BLaER1 (cell line): ENCODE measurements at regions not wholly inside any gene's neighbourhood (a gene's known extent, or its start where the extent isn't known, plus 50 kb on each side); places are given as distances from the start of the nearest gene placed in this dataset.

ENCODE experiments used
- H3K27ac ChIP-seq: shearing (Covaris generic); formaldehyde crosslinking; 2 replicates; pipeline ENCODE4 v1.8.1; 2022
- H3K27me3 ChIP-seq: shearing (Covaris generic); formaldehyde crosslinking; 2 replicates; pipeline ENCODE4 v1.8.1; 2022
- H3K36me3 ChIP-seq: shearing (Covaris generic); formaldehyde crosslinking; 2 replicates; pipeline ENCODE4 v1.8.1; 2022
- H3K4me1 ChIP-seq: shearing (Covaris generic); formaldehyde crosslinking; 2 replicates; pipeline ENCODE4 v1.8.1; 2022
- H3K4me2 ChIP-seq: shearing (Covaris generic); formaldehyde crosslinking; 2 replicates; pipeline ENCODE4 v1.8.1; 2022
- H3K4me3 ChIP-seq: shearing (Covaris generic); formaldehyde crosslinking; 2 replicates; pipeline ENCODE4 v1.8.1; 2022
- H3K9ac ChIP-seq: shearing (Covaris generic); formaldehyde crosslinking; 2 replicates; pipeline ENCODE4 v1.8.1; 2022
- H3K9me3 ChIP-seq: shearing (Covaris generic); formaldehyde crosslinking; 2 replicates; pipeline ENCODE4 v1.8.1; 2022
- H4K20me1 ChIP-seq: shearing (Covaris generic); formaldehyde crosslinking; 2 replicates; pipeline ENCODE4 v1.8.1; 2022
- Cebpa-rat ChIP-seq: shearing (Covaris generic); IDR thresholded peaks from 2 replicates; pipeline ENCODE4 v1.8.1; 2022

GRCh38 chr5:41636605-41637004 is 126.2 kb upstream of the PLCXD3 start:
- H3K36me3 ChIP-seq = no peaks in the 10 kb centered on the region

GRCh38 chr5:41629897-41630296 is 119.5 kb upstream of the PLCXD3 start:
- no peak overlapping the region for H3K4me2 ChIP-seq
- no peak for TF ChIP-seq Cebpa-rat
- no peaks in the 10 kb centered on the region for H3K36me3 ChIP-seq
- no peaks in the 10 kb centered on the region for H3K27me3 ChIP-seq
- no peak overlapping the region for H3K27ac ChIP-seq
- H3K9ac ChIP-seq = no peak overlapping the region
- H3K9me3 ChIP-seq = no peaks in the 10 kb centered on the region
- no peaks in the 10 kb centered on the region for H4K20me1 ChIP-seq
- H3K4me3 ChIP-seq = no peak overlapping the region
- H3K4me1 ChIP-seq = no peaks in the 10 kb centered on the region

More at GRCh38 chr5:41636605-41637004, 126.2 kb upstream of the PLCXD3 start:
- TF ChIP-seq Cebpa-rat = no peak
- Histone ChIP-seq H3K4me1 (peaks cover 7% of the 10 kb centered on the region), H3K27me3 (no peaks in the 10 kb centered on the region), H3K9me3 (no peaks in the 10 kb centered on the region), H3K9ac (no peak overlapping the region), H4K20me1 (no peaks in the 10 kb centered on the region), H3K4me2 (no peak overlapping the region), H3K27ac (no peak overlapping the region), H3K4me3 (no peak overlapping the region)

GRCh38 chr5:41625571-41625970 is 115.2 kb upstream of the PLCXD3 start:
- H3K9me3 ChIP-seq = no peaks in the 10 kb centered on the region
- no peak for TF ChIP-seq Cebpa-rat
- H3K9ac ChIP-seq = no peak overlapping the region
- H3K27me3 ChIP-seq = no peaks in the 10 kb centered on the region
- H3K36me3 ChIP-seq = no peaks in the 10 kb centered on the region
- no peak overlapping the region for H3K4me3 ChIP-seq
- no peak overlapping the region for H3K27ac ChIP-seq
- no peak overlapping the region for H3K4me2 ChIP-seq
- no peaks in the 10 kb centered on the region for H4K20me1 ChIP-seq
- H3K4me1 ChIP-seq = no peaks in the 10 kb centered on the region

- no peaks in the 10 kb centered on the region for H3K36me3 ChIP-seq
- no peaks in the 10 kb centered on the region for H4K20me1 ChIP-seq
- no peak for TF ChIP-seq Cebpa-rat
- no peak overlapping the region for H3K27ac ChIP-seq
- no peak overlapping the region for H3K4me2 ChIP-seq
- H3K4me1 ChIP-seq = no peaks in the 10 kb centered on the region
- H3K27me3 ChIP-seq = no peaks in the 10 kb centered on the region
- H3K4me3 ChIP-seq = no peak overlapping the region
- H3K9me3 ChIP-seq = no peaks in the 10 kb centered on the region
- H3K9ac ChIP-seq = no peak overlapping the region
Measured at GRCh38 chr5:41621420-41621819, 111.0 kb upstream of the PLCXD3 start.

GRCh38 chr5:41617843-41618515 is 107.6 kb upstream of the PLCXD3 start:
- H4K20me1 ChIP-seq = no peaks in the 10 kb centered on the region
- H3K36me3 ChIP-seq = no peaks in the 10 kb centered on the region
- H3K4me2 ChIP-seq = no peak overlapping the region
- no peak overlapping the region for H3K9ac ChIP-seq
- H3K4me1 ChIP-seq = no peaks in the 10 kb centered on the region
- no peak overlapping the region for H3K27ac ChIP-seq
- no peaks in the 10 kb centered on the region for H3K27me3 ChIP-seq
- no peak for TF ChIP-seq Cebpa-rat
- H3K4me3 ChIP-seq = no peak overlapping the region
- no peaks in the 10 kb centered on the region for H3K9me3 ChIP-seq

GRCh38 chr5:41610386-41610785 is 100.0 kb upstream of the PLCXD3 start:
- no peaks in the 10 kb centered on the region for H3K27me3 ChIP-seq
- TF ChIP-seq Cebpa-rat = no peak
- no peak overlapping the region for H3K4me3 ChIP-seq
- no peaks in the 10 kb centered on the region for H3K36me3 ChIP-seq
- H4K20me1 ChIP-seq = no peaks in the 10 kb centered on the region
- no peaks in the 10 kb centered on the region for H3K4me1 ChIP-seq
- no peak overlapping the region for H3K27ac ChIP-seq
- no peak overlapping the region for H3K4me2 ChIP-seq
- no peaks in the 10 kb centered on the region for H3K9me3 ChIP-seq
- H3K9ac ChIP-seq = no peak overlapping the region

- Histone ChIP-seq H3K9ac (no peak overlapping the region), H4K20me1 (no peaks in the 10 kb centered on the region), H3K4me2 (no peak overlapping the region), H3K4me1 (no peaks in the 10 kb centered on the region), H3K36me3 (no peaks in the 10 kb centered on the region), H3K27ac (no peak overlapping the region), H3K4me3 (no peak overlapping the region), H3K9me3 (0 out of 2 replicates have a peak, but pooled peaks cover 3% of the 10 kb centered on the region), H3K27me3 (no peaks in the 10 kb centered on the region)
- TF ChIP-seq Cebpa-rat = no peak
Measured at GRCh38 chr5:41600731-41601130, 90.3 kb upstream of the PLCXD3 start.

- no peaks in the 10 kb centered on the region for H3K27me3 ChIP-seq
- 0 out of 2 replicates have a peak, but pooled peaks cover 3% of the 10 kb centered on the region for H3K9me3 ChIP-seq
- no peaks in the 10 kb centered on the region for H3K36me3 ChIP-seq
- H3K4me2 ChIP-seq = no peak overlapping the region
- H3K4me1 ChIP-seq = no peaks in the 10 kb centered on the region
- H3K27ac ChIP-seq = no peak overlapping the region
- no peak overlapping the region for H3K4me3 ChIP-seq
- no peaks in the 10 kb centered on the region for H4K20me1 ChIP-seq
- no peak overlapping the region for H3K9ac ChIP-seq
- TF ChIP-seq Cebpa-rat = no peak
Measured at GRCh38 chr5:41598011-41598410, 87.6 kb upstream of the PLCXD3 start.

GRCh38 chr5:41587668-41588067 is 77.3 kb upstream of the PLCXD3 start:
- no peak overlapping the region for H3K4me2 ChIP-seq
- H3K4me3 ChIP-seq = no peak overlapping the region
- H4K20me1 ChIP-seq = no peaks in the 10 kb centered on the region
- H3K27me3 ChIP-seq = no peaks in the 10 kb centered on the region
- TF ChIP-seq Cebpa-rat = no peak
- no peak overlapping the region for H3K27ac ChIP-seq
- H3K36me3 ChIP-seq = no peaks in the 10 kb centered on the region
- no peaks in the 10 kb centered on the region for H3K4me1 ChIP-seq
- H3K9me3 ChIP-seq = peaks cover 3% of the 10 kb centered on the region; the same call in 1 of the 2 replicates
- no peak overlapping the region for H3K9ac ChIP-seq

GRCh38 chr5:41575110-41575779 is 64.8 kb upstream of the PLCXD3 start:
- no peak overlapping the region for H3K27ac ChIP-seq
- H3K36me3 ChIP-seq = no peaks in the 10 kb centered on the region
- H3K4me2 ChIP-seq = peak overlapping the region; percentile 15; the same call in 1 of the 2 replicates
- no peak overlapping the region for H3K9ac ChIP-seq
- peaks cover 21% of the 10 kb centered on the region for H3K4me1 ChIP-seq
- peaks cover 4% of the 10 kb centered on the region for H3K9me3 ChIP-seq
- no peaks in the 10 kb centered on the region for H4K20me1 ChIP-seq
- TF ChIP-seq Cebpa-rat = no peak
- H3K27me3 ChIP-seq = no peaks in the 10 kb centered on the region
- H3K4me3 ChIP-seq = no peak overlapping the region
